SK-N-SH treated with all-trans-retinoic acid at 6 μM for 48 hours (cell line): ENCODE measurements at regions not wholly inside any gene's neighbourhood (a gene's known extent, or its start where the extent isn't known, plus 50 kb on each side); places are given as distances from the start of the nearest gene placed in this dataset.

Experiments used
- CSRNP3 ChIP-seq: fragments of 250-450 bp; sonication (Bioruptor Pico); IDR thresholded peaks from 2 replicates; pipeline ENCODE4 v1.5.1; 2021; ENCODE audit warnings: mild to moderate bottlenecking, moderate library complexity
- ESRRG ChIP-seq: fragments of 250-450 bp; sonication (Bioruptor Pico); IDR thresholded peaks from 2 replicates; pipeline ENCODE4 v1.6.1; 2021; ENCODE audit warnings: mild to moderate bottlenecking
- TOX ChIP-seq: fragments of 250-450 bp; sonication (Bioruptor Pico); IDR thresholded peaks from 2 replicates; pipeline ENCODE4 v1.8.0; 2021; ENCODE audit warnings: mild to moderate bottlenecking, moderate library complexity, borderline replicate concordance
- ZFP3 ChIP-seq: fragments of 250-450 bp; sonication (Bioruptor Pico); IDR thresholded peaks from 2 replicates; pipeline ENCODE4 v1.5.0; 2020; ENCODE audit warnings: mild to moderate bottlenecking, moderate library complexity
- TF ChIP-seq, protein P1 (sequence below): fragments of 250-450 bp; sonication (Bioruptor Pico); IDR thresholded peaks from 2 replicates; pipeline ENCODE4 v1.5.1; 2020; ENCODE audit warnings: low read depth, mild to moderate bottlenecking, moderate library complexity

- TF ChIP-seq ESRRG (CRISPR knock-in tag) (no peak), TOX (CRISPR knock-in tag) (no peak), ZFP3 (CRISPR knock-in tag) (no peak), CSRNP3 (CRISPR knock-in tag) (no peak)
- TF ChIP-seq, protein P1, sequence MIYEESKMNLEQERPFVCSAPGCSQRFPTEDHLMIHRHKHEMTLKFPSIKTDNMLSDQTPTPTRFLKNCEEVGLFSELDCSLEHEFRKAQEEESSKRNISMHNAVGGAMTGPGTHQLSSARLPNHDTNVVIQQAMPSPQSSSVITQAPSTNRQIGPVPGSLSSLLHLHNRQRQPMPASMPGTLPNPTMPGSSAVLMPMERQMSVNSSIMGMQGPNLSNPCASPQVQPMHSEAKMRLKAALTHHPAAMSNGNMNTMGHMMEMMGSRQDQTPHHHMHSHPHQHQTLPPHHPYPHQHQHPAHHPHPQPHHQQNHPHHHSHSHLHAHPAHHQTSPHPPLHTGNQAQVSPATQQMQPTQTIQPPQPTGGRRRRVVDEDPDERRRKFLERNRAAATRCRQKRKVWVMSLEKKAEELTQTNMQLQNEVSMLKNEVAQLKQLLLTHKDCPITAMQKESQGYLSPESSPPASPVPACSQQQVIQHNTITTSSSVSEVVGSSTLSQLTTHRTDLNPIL (CRISPR knock-in tag) = no peak
These were observed 220.6 kb downstream of the ZIC4 start for GRCh38 chr3:147185781-147186180.
